GM19438 (cell line): ENCODE measurements at regions not wholly inside any gene's neighbourhood (a gene's known extent, or its start where the extent isn't known, plus 50 kb on each side); places are given as distances from the start of the nearest gene placed in this dataset.

ENCODE experiments used
- ATAC-seq: cut with Tn5 transposase; IDR thresholded peaks from one replicate; pipeline ENCODE4 v1.9.1; 2021; ENCODE audit warnings: low read depth; ENCODE audit not compliant: unreplicated experiment

GRCh38 chr14:65243766-65244442 lies 141.6 kb upstream of the MAX start:
- no peak for ATAC-seq

DNA sequence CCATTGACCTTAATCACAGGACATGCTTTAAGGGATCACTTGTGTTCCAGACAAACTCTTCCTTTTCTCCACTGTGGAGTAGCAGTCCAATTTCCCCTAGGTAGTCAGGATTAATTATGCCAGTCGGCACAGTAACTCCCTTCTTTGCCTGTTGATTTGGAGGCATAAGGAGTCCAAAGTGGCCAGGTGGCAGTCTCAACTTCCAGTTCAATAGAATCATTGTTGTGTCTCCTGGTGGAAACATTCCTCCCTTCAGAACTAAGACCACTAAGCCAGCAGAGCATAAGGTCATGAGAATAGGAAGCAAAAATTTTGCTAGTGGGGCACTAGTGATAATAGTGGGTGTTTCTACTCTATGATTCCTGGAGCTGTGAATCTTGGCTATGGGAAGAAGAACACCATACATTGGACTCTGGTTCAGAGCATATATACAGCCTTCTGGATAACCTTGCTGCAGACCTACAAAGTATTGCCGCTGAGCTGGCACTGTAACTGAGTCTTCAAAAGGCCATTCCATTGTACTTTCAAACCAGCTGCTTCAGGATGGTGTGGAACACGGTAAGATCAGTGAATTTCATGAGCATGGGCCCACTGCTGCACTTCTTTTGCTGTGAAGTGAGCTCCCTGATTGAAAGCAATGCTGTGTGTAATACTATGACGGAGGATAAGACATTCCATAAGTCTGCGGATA lies 147.3 kb upstream of the MAX start:
- ATAC-seq, result no peak

GRCh38 chr14:65250162-65250495 lies 147.8 kb upstream of the MAX start:
- ATAC-seq, result no peak

DNA sequence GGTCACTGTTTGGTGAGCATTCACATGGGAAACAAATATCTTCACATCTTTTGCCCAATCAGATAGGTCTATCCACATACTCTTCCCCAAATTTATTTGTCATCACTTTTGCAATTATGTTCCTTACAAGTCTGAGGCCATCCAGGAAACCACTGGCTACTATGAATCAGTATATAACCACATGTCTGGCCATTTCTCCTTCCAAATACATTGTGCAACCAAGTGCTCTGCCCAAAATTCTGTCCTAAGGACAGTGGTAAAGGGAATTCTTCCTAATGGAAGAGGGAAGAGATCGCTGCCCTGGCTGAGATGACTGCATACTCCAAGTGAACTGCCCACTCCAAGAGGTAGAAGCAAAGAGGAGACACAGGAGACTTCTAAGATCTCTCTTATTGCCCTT lies 148.9 kb upstream of the MAX start:
- ATAC-seq, result no peak

- no peak for ATAC-seq
Observed at GRCh38 chr14:65252482-65253255, 150.4 kb upstream of the MAX start.

GRCh38 chr14:65255029-65255545 lies 152.8 kb upstream of the MAX start:
- ATAC-seq, result no peak

GRCh38 chr14:65255583-65256461 lies 153.5 kb upstream of the MAX start:
- no peak for ATAC-seq

DNA sequence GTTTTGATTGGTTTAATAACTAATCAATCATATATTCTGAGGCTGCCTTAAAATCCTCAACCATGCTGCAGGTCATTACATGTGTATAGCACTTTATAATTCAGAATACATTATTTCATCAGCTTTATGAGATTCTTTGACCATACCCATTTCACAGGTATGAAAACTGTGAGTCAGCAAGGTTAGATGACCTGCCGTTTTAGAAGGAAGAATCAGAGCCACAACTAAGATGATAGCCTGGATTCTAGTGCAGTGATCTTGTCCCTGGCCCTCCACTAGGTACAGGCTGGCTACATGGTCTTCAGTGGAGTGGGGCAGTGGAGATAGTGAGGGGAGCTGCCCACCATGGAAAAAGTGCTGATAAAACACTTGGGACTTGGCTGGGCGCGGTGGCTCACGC lies 154.4 kb upstream of the MAX start:
- no peak for ATAC-seq

DNA sequence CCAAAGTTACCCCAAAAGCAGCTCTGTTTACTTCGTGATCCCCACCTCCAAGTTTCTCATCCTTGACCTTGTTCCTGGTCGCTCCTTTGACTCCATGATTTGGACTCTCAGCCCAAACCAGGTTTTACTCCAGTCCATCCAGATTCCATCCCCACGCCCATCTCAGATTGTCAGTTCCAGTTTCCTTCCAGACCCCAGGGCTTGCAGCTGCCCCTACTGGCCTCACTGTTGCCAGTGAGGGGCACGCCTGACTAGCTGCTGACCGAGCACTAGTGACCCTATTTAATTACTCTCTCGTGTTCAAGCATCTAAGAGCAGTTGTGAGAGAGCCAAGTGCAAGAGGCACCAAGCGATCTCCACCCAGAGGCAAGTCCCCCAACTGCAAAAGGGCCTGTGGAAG lies 155.1 kb upstream of the FUT8 start:
- no peak for ATAC-seq

- no peak for ATAC-seq
Observed at GRCh38 chr14:65258391-65258790, 154.1 kb upstream of the FUT8 start.

- no peak for ATAC-seq
Observed at GRCh38 chr14:65259000-65259399, 153.5 kb upstream of the FUT8 start.

- ATAC-seq, result no peak
Observed at GRCh38 chr14:65260786-65261185, 151.7 kb upstream of the FUT8 start.

- no peak for ATAC-seq
Observed at GRCh38 chr14:65261425-65261920, 151.1 kb upstream of the FUT8 start.

DNA sequence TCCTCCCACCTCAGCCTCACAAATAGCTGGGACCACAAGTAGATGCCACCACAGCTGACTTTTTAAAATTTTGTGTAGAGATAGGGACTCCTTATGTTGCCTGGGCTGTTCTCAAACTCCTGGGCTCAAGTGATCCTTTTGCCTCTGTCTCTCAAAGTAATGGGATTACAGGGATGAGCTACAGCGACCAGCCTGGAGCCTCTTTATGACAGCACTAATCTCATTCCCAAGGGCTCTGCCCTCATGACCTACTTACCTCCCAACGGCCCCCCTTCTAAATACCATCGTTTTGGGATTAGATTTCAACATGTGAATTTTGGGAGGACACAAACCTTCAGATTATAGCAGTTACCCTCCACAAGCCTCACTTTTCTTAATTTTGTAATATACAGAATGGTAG lies 150.6 kb upstream of the FUT8 start:
- no peak for ATAC-seq

DNA sequence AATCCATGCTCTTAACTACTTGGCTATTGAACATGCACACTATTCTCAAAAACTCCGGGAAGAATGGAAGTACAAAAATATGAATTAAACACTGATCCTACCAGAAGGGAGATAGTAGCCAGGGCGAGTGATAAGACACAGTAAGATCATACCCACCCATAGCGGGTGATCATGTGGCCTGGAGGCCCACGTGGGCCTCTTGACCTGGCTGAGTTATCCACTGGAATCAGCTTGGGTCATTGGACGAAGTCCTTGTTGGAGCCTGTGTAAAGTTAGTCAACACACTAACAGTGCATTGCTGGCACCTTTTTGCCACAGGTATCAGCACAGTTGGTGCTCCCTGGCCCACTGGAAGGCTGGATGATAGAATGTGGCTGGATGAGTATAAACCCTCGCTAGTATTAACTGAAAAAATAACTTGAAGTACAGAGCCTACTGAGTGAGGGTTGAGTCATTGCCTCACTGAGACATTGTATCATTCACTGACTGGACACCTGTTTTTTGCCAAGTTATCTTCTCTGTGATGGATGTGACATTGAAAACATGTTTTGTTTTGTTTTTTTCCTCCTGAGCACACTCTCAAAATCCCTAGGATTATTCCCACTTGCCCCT lies 149.2 kb upstream of the FUT8 start:
- no peak for ATAC-seq

DNA sequence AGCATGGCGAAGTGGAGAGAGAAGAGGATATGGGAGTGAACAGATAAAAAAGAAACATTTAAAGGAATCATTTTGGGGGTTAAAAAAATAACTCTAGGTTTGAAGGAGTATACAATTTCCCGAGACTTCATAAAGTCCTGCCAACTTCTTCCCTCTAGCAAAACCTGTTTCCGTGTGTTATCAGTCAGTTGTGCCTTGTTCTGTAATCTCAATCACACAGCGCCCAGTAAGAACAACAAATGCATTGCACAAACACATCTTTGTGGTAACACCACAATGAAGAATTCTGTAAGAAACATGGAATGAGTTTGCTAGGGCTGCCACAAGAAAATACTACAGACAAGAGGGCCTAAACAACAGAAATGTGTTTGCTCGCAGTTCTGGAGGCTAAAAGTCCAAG lies 144.7 kb upstream of the FUT8 start:
- no peak for ATAC-seq

GRCh38 chr14:65268594-65268993 lies 143.9 kb upstream of the FUT8 start:
- ATAC-seq, result no peak

DNA sequence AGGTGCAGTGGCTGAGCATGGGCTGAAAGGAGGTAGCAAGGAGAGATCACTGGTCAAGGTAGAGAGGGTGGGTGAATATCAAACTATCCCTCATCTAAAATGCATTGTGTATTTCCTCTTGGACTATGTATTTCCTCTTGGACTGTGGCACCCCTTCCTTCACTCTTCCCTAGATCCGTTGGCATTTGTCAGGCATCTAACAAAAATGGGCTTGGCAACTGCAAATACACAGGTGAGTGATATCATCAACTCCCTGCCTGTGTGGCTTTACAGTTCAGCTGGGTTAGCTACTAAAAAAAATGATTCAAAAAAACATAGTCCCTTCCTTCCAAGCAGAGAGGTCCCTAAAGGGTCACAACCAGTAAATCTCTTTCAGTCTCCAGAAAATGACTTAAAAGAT lies 142.8 kb upstream of the FUT8 start:
- no peak for ATAC-seq

GRCh38 chr14:65277027-65277426 lies 135.5 kb upstream of the FUT8 start:
- no peak for ATAC-seq
